ENCODE measurements at regions not wholly inside any gene's neighbourhood (a gene's known extent, or its start where the extent isn't known, plus 50 kb on each side); places are given as distances from the start of the nearest gene placed in this dataset.

- H3K36me3 Mint-ChIP-seq (ENCODE audit: unreplicated experiment) = peaks cover 5% of the 10 kb centered on the region
- H3K4me1 Mint-ChIP-seq (ENCODE audit: low read depth, unreplicated experiment) = no peaks in the 10 kb centered on the region
- DNase-seq = no peak
- peaks cover 6% of the 10 kb centered on the region for H3K27me3 Mint-ChIP-seq (ENCODE audit: unreplicated experiment)
- no peak for TF ChIP-seq CTCF (IDR thresholded peaks at IDR 0.05; ENCODE audit: partially characterized antibody, unreplicated experiment)
- no peak overlapping the region for H3K4me3 Mint-ChIP-seq (ENCODE audit: unreplicated experiment)
- H3K27ac Mint-ChIP-seq (ENCODE audit: unreplicated experiment) = no peak overlapping the region
- H3K9me3 Mint-ChIP-seq (ENCODE audit: unreplicated experiment) = peaks cover 4% of the 10 kb centered on the region
Measured at GRCh38 chrX:69226459-69227158, 61.4 kb upstream of the PJA1 start.

- Mint-ChIP-seq H3K27me3 (ENCODE audit: unreplicated experiment) (no peaks in the 10 kb centered on the region), H3K4me3 (ENCODE audit: unreplicated experiment) (no peak overlapping the region), H3K4me1 (ENCODE audit: low read depth, unreplicated experiment) (no peaks in the 10 kb centered on the region), H3K36me3 (ENCODE audit: unreplicated experiment) (no peaks in the 10 kb centered on the region), H3K27ac (ENCODE audit: unreplicated experiment) (no peak overlapping the region), H3K9me3 (ENCODE audit: unreplicated experiment) (no peaks in the 10 kb centered on the region)
- peak; percentile 79 for TF ChIP-seq CTCF (IDR thresholded peaks at IDR 0.05; ENCODE audit: partially characterized antibody, unreplicated experiment)
- DNase-seq = peak; percentile 79
Measured at GRCh38 chrX:69222103-69223090, 57.1 kb upstream of the PJA1 start.

GRCh38 chrX:69221239-69222102, 56.2 kb upstream of the PJA1 start:
- H3K36me3 Mint-ChIP-seq (ENCODE audit: unreplicated experiment) = no peaks in the 10 kb centered on the region
- no peak overlapping the region for H3K4me3 Mint-ChIP-seq (ENCODE audit: unreplicated experiment)
- no peak for DNase-seq
- H3K9me3 Mint-ChIP-seq (ENCODE audit: unreplicated experiment) = no peaks in the 10 kb centered on the region
- no peaks in the 10 kb centered on the region for H3K27me3 Mint-ChIP-seq (ENCODE audit: unreplicated experiment)
- TF ChIP-seq CTCF (IDR thresholded peaks at IDR 0.05; ENCODE audit: partially characterized antibody, unreplicated experiment) = no peak
- no peak overlapping the region for H3K27ac Mint-ChIP-seq (ENCODE audit: unreplicated experiment)
- no peaks in the 10 kb centered on the region for H3K4me1 Mint-ChIP-seq (ENCODE audit: low read depth, unreplicated experiment)

- no peaks in the 10 kb centered on the region for H3K9me3 Mint-ChIP-seq (ENCODE audit: unreplicated experiment)
- peaks cover 2% of the 10 kb centered on the region for H3K27me3 Mint-ChIP-seq (ENCODE audit: unreplicated experiment)
- no peaks in the 10 kb centered on the region for H3K4me1 Mint-ChIP-seq (ENCODE audit: low read depth, unreplicated experiment)
- H3K4me3 Mint-ChIP-seq (ENCODE audit: unreplicated experiment) = no peak overlapping the region
- no peak for DNase-seq
- H3K27ac Mint-ChIP-seq (ENCODE audit: unreplicated experiment) = no peak overlapping the region
- no peaks in the 10 kb centered on the region for H3K36me3 Mint-ChIP-seq (ENCODE audit: unreplicated experiment)
- TF ChIP-seq CTCF (IDR thresholded peaks at IDR 0.05; ENCODE audit: partially characterized antibody, unreplicated experiment) = no peak
Measured at GRCh38 chrX:69218407-69218997, 53.2 kb upstream of the PJA1 start.
